ENCODE measurements at regions not wholly inside any gene's neighbourhood (a gene's known extent, or its start where the extent isn't known, plus 50 kb on each side); places are given as distances from the start of the nearest gene placed in this dataset.
A peak's percentile ranks its signal among the peaks of the same experiment; 100 is the strongest.

DNA sequence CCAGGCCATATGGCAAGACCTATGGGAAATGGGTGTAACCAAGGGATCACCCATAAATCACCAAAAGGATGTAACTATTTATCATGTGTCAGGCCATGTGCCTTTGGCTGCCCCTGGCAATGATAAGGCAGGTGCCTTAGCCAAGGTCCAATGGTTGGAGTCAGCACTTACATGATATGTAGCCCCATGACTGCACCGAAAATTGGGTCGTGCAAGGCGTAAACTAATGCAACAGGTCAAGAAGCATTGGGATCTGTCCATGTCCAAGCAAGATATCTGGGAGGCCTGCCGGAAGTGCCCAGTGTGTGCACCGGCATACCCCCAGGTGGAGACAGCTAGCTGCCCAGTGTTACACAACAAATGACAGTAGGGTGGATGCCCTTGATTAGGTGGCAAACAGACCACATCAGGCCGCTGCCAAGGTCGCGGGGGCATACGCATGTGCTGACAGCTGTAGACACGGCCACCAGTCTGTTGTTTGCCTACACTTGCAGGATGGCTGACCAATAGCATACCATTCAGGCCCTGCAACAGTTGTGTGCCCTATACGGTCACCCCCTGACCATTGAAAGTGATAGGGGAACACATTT, 698.2 kb upstream of the AGA start:
- DNase-seq = no peak
- Histone ChIP-seq H3K79me1 (ENCODE audit: low read length) (no peaks in the 10 kb centered on the region), H4K12ac (ENCODE audit: low read depth, low read length) (no peak overlapping the region), H3K27ac (ENCODE audit: low read depth, low read length) (no peak overlapping the region), H3K79me2 (ENCODE audit: control insufficient read depth, insufficient read depth, low read length, poor library complexity) (no peaks in the 10 kb centered on the region), H3K4me1 (ENCODE audit: control insufficient read depth in 1 of 2, insufficient read depth in 2 of 2, low read length in 2 of 2) (no peaks in the 10 kb centered on the region), H3K18ac (ENCODE audit: low read length) (no peak overlapping the region), H2BK12ac (ENCODE audit: low read length) (no peak overlapping the region), H3K4ac (ENCODE audit: low read depth, low read length) (no peak overlapping the region), H3K4me2 (ENCODE audit: low read length) (no peak overlapping the region), H3K14ac (ENCODE audit: low read length) (no peak overlapping the region), H2BK5ac (ENCODE audit: low read depth, low read length, poor library complexity) (no peak overlapping the region), H4K8ac (ENCODE audit: low read depth, low read length) (no peak overlapping the region), H3K9me3 (ENCODE audit: insufficient read depth, low read depth, low read length) (peaks cover 4% of the 10 kb centered on the region), H3K4me3 (ENCODE audit: low read depth, low read length) (no peak overlapping the region), H4K91ac (ENCODE audit: low read depth, low read length) (no peak overlapping the region), H3K23ac (ENCODE audit: low read length) (no peak overlapping the region), H3K9ac (ENCODE audit: low read length) (no peak overlapping the region), H3K27me3 (ENCODE audit: insufficient read depth, low read length) (no peaks in the 10 kb centered on the region), H2AFZ (ENCODE audit: insufficient read depth, low read length, poor library complexity) (no peak overlapping the region), H2BK120ac (ENCODE audit: insufficient read depth, low read length, poor library complexity) (no peak overlapping the region), H2AK5ac (ENCODE audit: low read length) (no peak overlapping the region), H3K36me3 (ENCODE audit: control insufficient read depth in 1 of 2, insufficient read depth in 2 of 2, low read length in 2 of 2) (no peaks in the 10 kb centered on the region)
- no CpG with 5 or more reads among the region's 11 CpGs for WGBS (ENCODE audit: extremely low coverage, insufficient coverage, insufficient read length)

DNA sequence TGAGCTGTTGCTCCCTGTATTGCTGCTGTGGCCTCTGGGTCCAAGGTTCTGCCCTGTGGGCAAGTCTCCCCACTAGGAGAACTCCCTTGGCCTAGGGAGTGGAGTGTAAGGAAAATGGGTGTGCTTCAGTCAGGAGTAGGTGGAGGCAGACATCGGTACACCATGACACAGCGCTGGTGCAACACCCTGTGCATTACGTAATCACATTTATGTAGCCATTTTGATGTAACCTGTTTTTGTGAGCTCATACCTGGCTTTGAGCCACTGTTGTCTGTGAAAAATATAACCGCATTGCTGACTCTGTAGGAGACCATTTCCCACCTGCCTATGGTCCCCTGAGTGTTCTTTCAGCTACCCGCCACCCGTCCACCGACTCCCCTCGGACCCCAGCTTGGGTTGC, 700.5 kb upstream of the AGA start:
- no peaks in the 10 kb centered on the region for H3K79me1 ChIP-seq (ENCODE audit: low read length)

DNA sequence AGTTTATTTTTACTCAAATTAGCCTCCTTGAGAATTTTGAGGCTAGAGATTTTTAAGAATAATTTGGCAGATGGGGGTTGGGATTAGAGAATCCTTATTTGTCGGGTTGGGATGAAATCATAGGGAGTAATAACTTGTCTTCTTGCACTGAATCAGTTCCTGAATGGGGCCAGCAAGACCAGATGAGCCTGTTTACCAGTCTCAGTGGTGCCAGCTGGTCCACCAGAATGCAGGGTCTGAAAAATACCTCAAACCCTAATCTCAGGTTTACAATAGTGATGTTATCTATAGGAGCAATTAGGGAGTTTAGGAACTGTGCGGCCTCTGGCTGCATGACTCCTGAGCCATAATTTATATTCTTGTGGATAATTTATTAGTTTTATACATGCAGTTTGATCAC, 705.9 kb upstream of the AGA start:
- WGBS (ENCODE audit: extremely low coverage, insufficient coverage, insufficient read length) = no CpG with 5 or more reads among the region's 2 CpGs
- H3K9ac ChIP-seq (ENCODE audit: low read length) = no peak overlapping the region
- H3K27me3 ChIP-seq (ENCODE audit: insufficient read depth, low read length) = no peaks in the 10 kb centered on the region
- H4K8ac ChIP-seq (ENCODE audit: low read depth, low read length) = no peak overlapping the region
- no peak overlapping the region for H2BK120ac ChIP-seq (ENCODE audit: insufficient read depth, low read length, poor library complexity)
- H4K91ac ChIP-seq (ENCODE audit: low read depth, low read length) = no peak overlapping the region
- H3K14ac ChIP-seq (ENCODE audit: low read length) = no peak overlapping the region
- no peaks in the 10 kb centered on the region for H3K4me1 ChIP-seq (ENCODE audit: control insufficient read depth in 1 of 2, insufficient read depth in 2 of 2, low read length in 2 of 2)
- H2AFZ ChIP-seq (ENCODE audit: insufficient read depth, low read length, poor library complexity) = no peak overlapping the region
- H3K4ac ChIP-seq (ENCODE audit: low read depth, low read length) = no peak overlapping the region
- H2BK12ac ChIP-seq (ENCODE audit: low read length) = no peak overlapping the region
- no peaks in the 10 kb centered on the region for H3K79me1 ChIP-seq (ENCODE audit: low read length)
- H3K36me3 ChIP-seq (ENCODE audit: control insufficient read depth in 1 of 2, insufficient read depth in 2 of 2, low read length in 2 of 2) = no peaks in the 10 kb centered on the region
- no peaks in the 10 kb centered on the region for H3K9me3 ChIP-seq (ENCODE audit: insufficient read depth, low read depth, low read length)
- H4K12ac ChIP-seq (ENCODE audit: low read depth, low read length) = no peak overlapping the region
- no peak overlapping the region for H3K4me3 ChIP-seq (ENCODE audit: low read depth, low read length)
- H3K4me2 ChIP-seq (ENCODE audit: low read length) = no peak overlapping the region
- no peak overlapping the region for H2BK5ac ChIP-seq (ENCODE audit: low read depth, low read length, poor library complexity)
- no peak overlapping the region for H2AK5ac ChIP-seq (ENCODE audit: low read length)
- H3K27ac ChIP-seq (ENCODE audit: low read depth, low read length) = no peak overlapping the region
- H3K18ac ChIP-seq (ENCODE audit: low read length) = no peak overlapping the region
- peak in 1 of 2 donors; percentile 44 for DNase-seq
- no peaks in the 10 kb centered on the region for H3K79me2 ChIP-seq (ENCODE audit: control insufficient read depth, insufficient read depth, low read length, poor library complexity)
- H3K23ac ChIP-seq (ENCODE audit: low read length) = no peak overlapping the region

More for the DNA sequence above, 700.5 kb upstream of the AGA start:
- no peak overlapping the region for H3K23ac ChIP-seq (ENCODE audit: low read length)
- no peak overlapping the region for H2AK5ac ChIP-seq (ENCODE audit: low read length)
- no peak overlapping the region for H3K18ac ChIP-seq (ENCODE audit: low read length)
- H3K4me1 ChIP-seq (ENCODE audit: control insufficient read depth in 1 of 2, insufficient read depth in 2 of 2, low read length in 2 of 2) = no peaks in the 10 kb centered on the region
- no peak overlapping the region for H2BK5ac ChIP-seq (ENCODE audit: low read depth, low read length, poor library complexity)
- no peak overlapping the region for H3K27ac ChIP-seq (ENCODE audit: low read depth, low read length)
- no peak overlapping the region for H3K4me3 ChIP-seq (ENCODE audit: low read depth, low read length)
- no peak overlapping the region for H2AFZ ChIP-seq (ENCODE audit: insufficient read depth, low read length, poor library complexity)
- no peak overlapping the region for H3K14ac ChIP-seq (ENCODE audit: low read length)
- no peaks in the 10 kb centered on the region for H3K27me3 ChIP-seq (ENCODE audit: insufficient read depth, low read length)
- H3K9ac ChIP-seq (ENCODE audit: low read length) = no peak overlapping the region
- no peak overlapping the region for H4K91ac ChIP-seq (ENCODE audit: low read depth, low read length)
- no peak overlapping the region for H3K4me2 ChIP-seq (ENCODE audit: low read length)
- no peaks in the 10 kb centered on the region for H3K36me3 ChIP-seq (ENCODE audit: control insufficient read depth in 1 of 2, insufficient read depth in 2 of 2, low read length in 2 of 2)
- no peak overlapping the region for H3K4ac ChIP-seq (ENCODE audit: low read depth, low read length)
- H2BK120ac ChIP-seq (ENCODE audit: insufficient read depth, low read length, poor library complexity) = no peak overlapping the region
- DNase-seq = no peak
- H3K9me3 ChIP-seq (ENCODE audit: insufficient read depth, low read depth, low read length) = peaks cover 2% of the 10 kb centered on the region
- no peaks in the 10 kb centered on the region for H3K79me2 ChIP-seq (ENCODE audit: control insufficient read depth, insufficient read depth, low read length, poor library complexity)
- H2BK12ac ChIP-seq (ENCODE audit: low read length) = no peak overlapping the region
- H4K8ac ChIP-seq (ENCODE audit: low read depth, low read length) = no peak overlapping the region
- no peak overlapping the region for H4K12ac ChIP-seq (ENCODE audit: low read depth, low read length)
- no CpG with 5 or more reads among the region's 8 CpGs for WGBS (ENCODE audit: extremely low coverage, insufficient coverage, insufficient read length)

DNA sequence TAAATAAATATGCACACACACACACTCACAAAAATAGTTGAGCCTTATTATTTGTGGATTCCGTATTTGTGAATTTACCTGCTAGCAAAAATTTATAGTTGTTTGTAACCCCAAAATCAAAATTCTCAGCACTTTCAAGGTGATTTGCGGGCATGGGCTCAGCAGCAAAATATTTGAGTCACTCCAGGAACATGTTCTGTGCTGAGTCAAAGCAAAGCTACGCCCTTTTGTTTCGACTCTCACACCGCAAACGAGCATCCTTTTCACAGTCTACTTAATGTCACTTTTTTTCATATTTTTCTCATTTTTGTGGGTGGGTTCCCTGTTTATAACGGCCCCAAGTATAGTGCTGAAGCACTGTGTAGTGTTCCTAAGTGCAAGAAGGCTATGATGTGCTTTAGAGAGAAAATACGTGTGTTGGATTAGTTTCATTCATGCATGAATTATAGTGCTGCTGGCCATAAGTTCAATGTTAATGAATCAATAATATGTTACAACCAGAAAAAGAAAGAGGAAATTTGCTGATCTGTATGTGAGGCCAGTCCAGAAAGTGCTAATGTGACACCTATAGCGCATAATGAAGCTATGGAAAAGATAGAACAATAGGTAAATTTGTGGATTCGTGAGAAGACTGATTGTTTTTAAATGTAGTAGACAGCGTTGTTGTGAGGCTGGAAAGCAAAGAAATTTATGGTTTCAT, 723.2 kb upstream of the AGA start:
- H2BK5ac ChIP-seq (ENCODE audit: low read depth, low read length, poor library complexity) = no peak overlapping the region
- no peak overlapping the region for H2AK5ac ChIP-seq (ENCODE audit: low read length)
- H4K8ac ChIP-seq (ENCODE audit: low read depth, low read length) = no peak overlapping the region
- no peak overlapping the region for H3K14ac ChIP-seq (ENCODE audit: low read length)
- no peak overlapping the region for H4K91ac ChIP-seq (ENCODE audit: low read depth, low read length)
- H3K9ac ChIP-seq (ENCODE audit: low read length) = no peak overlapping the region
- H4K12ac ChIP-seq (ENCODE audit: low read depth, low read length) = no peak overlapping the region
- H3K4me2 ChIP-seq (ENCODE audit: low read length) = no peak overlapping the region
- H3K9me3 ChIP-seq (ENCODE audit: insufficient read depth, low read depth, low read length) = peaks cover 7% of the 10 kb centered on the region
- no peak overlapping the region for H2BK12ac ChIP-seq (ENCODE audit: low read length)
- no peak overlapping the region for H3K18ac ChIP-seq (ENCODE audit: low read length)
- no peak overlapping the region for H2BK120ac ChIP-seq (ENCODE audit: insufficient read depth, low read length, poor library complexity)
- no peak overlapping the region for H3K27ac ChIP-seq (ENCODE audit: low read depth, low read length)
- peaks cover 4 to 6% of the 10 kb centered on the region in 2 experiments for H3K36me3 ChIP-seq (ENCODE audit: control insufficient read depth in 1 of 2, insufficient read depth in 2 of 2, low read length in 2 of 2)
- no peaks in the 10 kb centered on the region for H3K79me1 ChIP-seq (ENCODE audit: low read length)
- H3K79me2 ChIP-seq (ENCODE audit: control insufficient read depth, insufficient read depth, low read length, poor library complexity) = no peaks in the 10 kb centered on the region
- DNase-seq = peak; percentile 14 to 49
- H3K27me3 ChIP-seq (ENCODE audit: insufficient read depth, low read length) = no peaks in the 10 kb centered on the region
- H3K4ac ChIP-seq (ENCODE audit: low read depth, low read length) = no peak overlapping the region
- peaks cover 0 to 3% of the 10 kb centered on the region in 2 experiments for H3K4me1 ChIP-seq (ENCODE audit: control insufficient read depth in 1 of 2, insufficient read depth in 2 of 2, low read length in 2 of 2)
- no peak overlapping the region for H2AFZ ChIP-seq (ENCODE audit: insufficient read depth, low read length, poor library complexity)
- no peak overlapping the region for H3K4me3 ChIP-seq (ENCODE audit: low read depth, low read length)
- WGBS (ENCODE audit: extremely low coverage, insufficient coverage, insufficient read length) = 100% methylated on average over 2 of the region's 11 CpGs
- H3K23ac ChIP-seq (ENCODE audit: low read length) = no peak overlapping the region
